ENCODE measurements at regions not wholly inside any gene's neighbourhood (a gene's known extent, or its start where the extent isn't known, plus 50 kb on each side); places are given as distances from the start of the nearest gene placed in this dataset.

GRCh38 chr4:147328189-147328588, 152.7 kb upstream of the EDNRA start:
- no peak for DNase-seq

GRCh38 chr4:147328756-147329446, 152.0 kb upstream of the EDNRA start:
- no peak for DNase-seq

GRCh38 chr4:147332091-147332490, 148.8 kb upstream of the EDNRA start:
- DNase-seq: no peak

GRCh38 chr4:147334478-147334877, 146.4 kb upstream of the EDNRA start:
- DNase-seq: no peak

GRCh38 chr4:147335183-147335582, 145.7 kb upstream of the EDNRA start:
- DNase-seq: no peak

- DNase-seq: no peak
Observed at GRCh38 chr4:147336252-147336651, 144.6 kb upstream of the EDNRA start.

GRCh38 chr4:147339100-147339499, 141.8 kb upstream of the EDNRA start:
- DNase-seq: no peak

GRCh38 chr4:147340111-147340510, 140.8 kb upstream of the EDNRA start:
- DNase-seq: no peak

- DNase-seq: no peak
Observed at GRCh38 chr4:147340591-147341120, 140.2 kb upstream of the EDNRA start.

- no peak for DNase-seq
Observed at GRCh38 chr4:147343692-147344091, 137.2 kb upstream of the EDNRA start.

- DNase-seq: no peak
Observed at GRCh38 chr4:147345662-147346061, 135.2 kb upstream of the EDNRA start.

- no peak for DNase-seq
Observed at GRCh38 chr4:147347217-147347616, 133.7 kb upstream of the EDNRA start.

- DNase-seq: no peak
Observed at GRCh38 chr4:147349193-147349592, 131.7 kb upstream of the EDNRA start.

- no peak for DNase-seq
Observed at GRCh38 chr4:147351083-147351787, 129.7 kb upstream of the EDNRA start.

GRCh38 chr4:147354237-147354636, 126.7 kb upstream of the EDNRA start:
- DNase-seq: no peak

- DNase-seq: no peak
Observed at GRCh38 chr4:147355032-147355656, 125.8 kb upstream of the EDNRA start.

- no peak for DNase-seq
Observed at GRCh38 chr4:147355847-147356246, 125.0 kb upstream of the EDNRA start.

GRCh38 chr4:147360301-147360700, 120.6 kb upstream of the EDNRA start:
- DNase-seq: no peak

GRCh38 chr4:147361726-147362125, 119.2 kb upstream of the EDNRA start:
- DNase-seq: no peak

- DNase-seq: no peak
Observed at GRCh38 chr4:147362938-147363337, 118.0 kb upstream of the EDNRA start.

GRCh38 chr4:147363514-147363913, 117.4 kb upstream of the EDNRA start:
- no peak for DNase-seq

GRCh38 chr4:147365396-147365795, 115.5 kb upstream of the EDNRA start:
- DNase-seq: no peak

- DNase-seq: no peak
Observed at GRCh38 chr4:147366164-147366563, 114.7 kb upstream of the EDNRA start.

- no peak for DNase-seq
Observed at GRCh38 chr4:147367891-147368290, 113.0 kb upstream of the EDNRA start.
